Neural cell (in vitro differentiated cells): ENCODE measurements at regions not wholly inside any gene's neighbourhood (a gene's known extent, or its start where the extent isn't known, plus 50 kb on each side); places are given as distances from the start of the nearest gene placed in this dataset.

Experiments
- H2AFZ ChIP-seq: fragments of 200-600, 300-800 bp; sonication (generic), shearing (Covaris generic); 2 replicates; pipeline ENCODE4 v1.6.0; 2014; ENCODE audit warnings: low read depth, mild to moderate bottlenecking, antibody characterized with exemption, low read length, moderate library complexity
- H3F3A ChIP-seq: fragments of 200-600 bp; shearing (Covaris generic); 2 replicates; pipeline ENCODE4 v1.6.1; 2016; ENCODE audit warnings: mild to moderate bottlenecking, moderate library complexity, mixed read lengths, antibody characterized with exemption, low read length; ENCODE audit not compliant: insufficient read depth, poor library complexity, severe bottlenecking
- H3K27ac ChIP-seq: fragments of 200-600, 300-800 bp; sonication (generic), shearing (Covaris generic); 2 replicates; pipeline ENCODE4 v1.5.1; 2014; ENCODE audit warnings: mild to moderate bottlenecking, low read length, moderate library complexity
- H3K27me3 ChIP-seq: fragments of 300-800, 200-600 bp; sonication (generic), shearing (Covaris generic); 2 replicates; pipeline ENCODE4 v1.6.0; 2014; ENCODE audit warnings: mild to moderate bottlenecking, low read depth, low read length, moderate library complexity; ENCODE audit not compliant: insufficient read depth
- H3K36me3 ChIP-seq: fragments of 300-800, 200-600 bp; sonication (generic), shearing (Covaris generic); 2 replicates; pipeline ENCODE4 v1.5.1; 2014; ENCODE audit warnings: mild to moderate bottlenecking, antibody characterized with exemption, low read length, moderate library complexity; ENCODE audit not compliant: insufficient read depth
- H3K4me2 ChIP-seq: fragments of 300-800, 200-600 bp; sonication (generic), shearing (Covaris generic); 2 replicates; pipeline ENCODE4 v1.6.0; 2014; ENCODE audit warnings: mild to moderate bottlenecking, low read length
- H3K4me3 ChIP-seq: fragments of 300-800, 200-600 bp; sonication (generic), shearing (Covaris generic); 2 replicates; pipeline ENCODE4 v1.5.1; 2014; ENCODE audit warnings: mild to moderate bottlenecking, low read length, moderate library complexity
- H3K79me2 ChIP-seq: fragments of 200-600 bp; shearing (Covaris generic); replicated peaks from 2 replicates; pipeline ENCODE4 v1.6.0; 2014; ENCODE audit warnings: mild to moderate bottlenecking, low read length, moderate library complexity; ENCODE audit not compliant: insufficient read depth
- H3K9ac ChIP-seq: fragments of 300-800, 200-600 bp; sonication (generic), shearing (Covaris generic); 2 replicates; pipeline ENCODE4 v1.6.1; 2016; ENCODE audit warnings: mild to moderate bottlenecking, low read length, mixed read lengths
- H3K9me2 ChIP-seq: fragments of 200-600 bp; shearing (Covaris generic); 2 replicates; pipeline ENCODE4 v1.6.1; 2016; ENCODE audit warnings: mild to moderate bottlenecking, low read length, mixed read lengths; ENCODE audit not compliant: insufficient read depth
- H3K9me3 ChIP-seq: fragments of 200-600, 300-800 bp; sonication (generic), shearing (Covaris generic); 2 replicates; pipeline ENCODE4 v1.6.1; 2016; ENCODE audit warnings: mild to moderate bottlenecking, mixed run types, low read length, moderate library complexity, mixed read lengths
- H4K20me1 ChIP-seq: fragments of 200-600 bp; shearing (Covaris generic); 2 replicates; pipeline ENCODE4 v1.6.1; 2016; ENCODE audit warnings: mild to moderate bottlenecking, mixed run types; ENCODE audit not compliant: insufficient read depth
- CTCF ChIP-seq: fragments of 450-650 bp; IDR thresholded peaks from 2 replicates; pipeline ENCODE4 v1.5.1; 2014; ENCODE audit warnings: antibody characterized with exemption, mild to moderate bottlenecking, moderate library complexity; ENCODE audit not compliant: poor library complexity, severe bottlenecking
- EP300 ChIP-seq: fragments of 450-650 bp; conservative IDR thresholded peaks from 2 replicates; pipeline ENCODE4 v1.6.1; 2014; ENCODE audit warnings: antibody characterized with exemption, mild to moderate bottlenecking, moderate library complexity; ENCODE audit not compliant: poor library complexity, severe bottlenecking
- EZH2 ChIP-seq: fragments of 200-600, 300-800 bp; shearing (Covaris generic), sonication (generic); IDR thresholded peaks from 2 replicates; pipeline ENCODE4 v1.6.1; 2014; ENCODE audit warnings: antibody characterized with exemption, low read length, borderline replicate concordance, mild to moderate bottlenecking; ENCODE audit not compliant: insufficient read depth, poor library complexity, severe bottlenecking
- MXI1 ChIP-seq: fragments of 450-650 bp; conservative IDR thresholded peaks from 2 replicates; pipeline ENCODE4 v1.6.1; 2014; ENCODE audit warnings: antibody characterized with exemption, mild to moderate bottlenecking; ENCODE audit not compliant: poor library complexity, severe bottlenecking
- REST ChIP-seq: IDR thresholded peaks from 2 replicates; pipeline ENCODE4 v1.6.1; 2012; ENCODE audit warnings: borderline replicate concordance
- SMC3 ChIP-seq: fragments of 450-650 bp; conservative IDR thresholded peaks from 2 replicates; pipeline ENCODE4 v1.6.1; 2014; ENCODE audit warnings: antibody characterized with exemption, mild to moderate bottlenecking, moderate library complexity; ENCODE audit not compliant: poor library complexity

GRCh38 chr14:101654051-101654450 lies 92.8 kb downstream of the DIO3 start:
- no peaks in the 10 kb centered on the region for H4K20me1 ChIP-seq
- no peaks in the 10 kb centered on the region for H3K9me3 ChIP-seq
- no peaks in the 10 kb centered on the region for H3K9me2 ChIP-seq
- H3K36me3 ChIP-seq = no peaks in the 10 kb centered on the region
- H3K79me2 ChIP-seq = no peaks in the 10 kb centered on the region
- H3K27ac ChIP-seq = no peak overlapping the region
- H3F3A ChIP-seq = no peaks in the 10 kb centered on the region
- TF ChIP-seq EZH2 (no peak), EP300 (no peak), CTCF (no peak)
- H3K4me3 ChIP-seq = no peak overlapping the region
- H3K4me2 ChIP-seq = no peak overlapping the region
- H2AFZ ChIP-seq = no peak overlapping the region
- H3K27me3 ChIP-seq = no peaks in the 10 kb centered on the region
- no peak overlapping the region for H3K9ac ChIP-seq

- no peaks in the 10 kb centered on the region for H3F3A ChIP-seq
- H3K9ac ChIP-seq = no peak overlapping the region
- no peak overlapping the region for H2AFZ ChIP-seq
- H3K36me3 ChIP-seq = no peaks in the 10 kb centered on the region
- no peaks in the 10 kb centered on the region for H3K9me2 ChIP-seq
- H3K9me3 ChIP-seq = no peaks in the 10 kb centered on the region
- no peaks in the 10 kb centered on the region for H3K79me2 ChIP-seq
- H3K4me3 ChIP-seq = no peak overlapping the region
- TF ChIP-seq MXI1 (no peak), SMC3 (no peak), REST (no peak), CTCF (no peak)
- H3K27me3 ChIP-seq = no peaks in the 10 kb centered on the region
- H3K4me2 ChIP-seq = no peak overlapping the region
- no peaks in the 10 kb centered on the region for H4K20me1 ChIP-seq
- H3K27ac ChIP-seq = no peak overlapping the region
These were observed 96.1 kb downstream of the DIO3 start for GRCh38 chr14:101657372-101657771.
